ENCODE measurements at regions not wholly inside any gene's neighbourhood (a gene's known extent, or its start where the extent isn't known, plus 50 kb on each side); places are given as distances from the start of the nearest gene placed in this dataset.

DNA sequence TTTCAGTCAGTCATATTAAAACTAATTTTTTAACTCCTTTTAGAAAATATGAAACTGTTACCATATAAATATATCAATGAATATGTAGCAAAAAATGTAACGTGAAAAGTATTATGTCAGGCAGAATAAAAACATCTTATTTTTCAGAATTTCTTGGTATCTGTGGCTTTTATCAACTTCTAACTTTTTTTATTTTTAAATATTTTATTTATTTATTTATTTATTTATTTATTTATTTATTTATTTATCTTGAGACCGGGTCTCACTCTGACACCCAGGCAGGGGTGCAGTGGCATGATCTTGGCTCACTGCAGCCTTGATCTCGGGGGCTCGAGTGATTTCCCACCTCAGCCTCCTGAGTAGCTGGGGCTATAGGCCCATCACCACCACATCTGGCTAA lies 87.6 kb downstream of the C21orf91 start:
- DNase-seq: no peak
- WGBS, 3 donors: 90 to 94% (median 91%) methylated on average over 4 of the region's 4 CpGs
- no peak overlapping the region for H3K27ac ChIP-seq
- TF ChIP-seq, protein P1, sequence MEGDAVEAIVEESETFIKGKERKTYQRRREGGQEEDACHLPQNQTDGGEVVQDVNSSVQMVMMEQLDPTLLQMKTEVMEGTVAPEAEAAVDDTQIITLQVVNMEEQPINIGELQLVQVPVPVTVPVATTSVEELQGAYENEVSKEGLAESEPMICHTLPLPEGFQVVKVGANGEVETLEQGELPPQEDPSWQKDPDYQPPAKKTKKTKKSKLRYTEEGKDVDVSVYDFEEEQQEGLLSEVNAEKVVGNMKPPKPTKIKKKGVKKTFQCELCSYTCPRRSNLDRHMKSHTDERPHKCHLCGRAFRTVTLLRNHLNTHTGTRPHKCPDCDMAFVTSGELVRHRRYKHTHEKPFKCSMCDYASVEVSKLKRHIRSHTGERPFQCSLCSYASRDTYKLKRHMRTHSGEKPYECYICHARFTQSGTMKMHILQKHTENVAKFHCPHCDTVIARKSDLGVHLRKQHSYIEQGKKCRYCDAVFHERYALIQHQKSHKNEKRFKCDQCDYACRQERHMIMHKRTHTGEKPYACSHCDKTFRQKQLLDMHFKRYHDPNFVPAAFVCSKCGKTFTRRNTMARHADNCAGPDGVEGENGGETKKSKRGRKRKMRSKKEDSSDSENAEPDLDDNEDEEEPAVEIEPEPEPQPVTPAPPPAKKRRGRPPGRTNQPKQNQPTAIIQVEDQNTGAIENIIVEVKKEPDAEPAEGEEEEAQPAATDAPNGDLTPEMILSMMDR (IDR thresholded peaks at IDR 0.05): no peak
- H3K4me3 ChIP-seq: no peak overlapping the region
- H3K4me1 ChIP-seq (ENCODE audit: insufficient read depth): no peaks in the 10 kb centered on the region
- intact Hi-C loops (cut with DNase I): no loop called here
- H3K9me3 ChIP-seq: no peaks in the 10 kb centered on the region
- no peaks in the 10 kb centered on the region for H3K27me3 ChIP-seq
- H3K36me3 ChIP-seq: no peaks in the 10 kb centered on the region

DNA sequence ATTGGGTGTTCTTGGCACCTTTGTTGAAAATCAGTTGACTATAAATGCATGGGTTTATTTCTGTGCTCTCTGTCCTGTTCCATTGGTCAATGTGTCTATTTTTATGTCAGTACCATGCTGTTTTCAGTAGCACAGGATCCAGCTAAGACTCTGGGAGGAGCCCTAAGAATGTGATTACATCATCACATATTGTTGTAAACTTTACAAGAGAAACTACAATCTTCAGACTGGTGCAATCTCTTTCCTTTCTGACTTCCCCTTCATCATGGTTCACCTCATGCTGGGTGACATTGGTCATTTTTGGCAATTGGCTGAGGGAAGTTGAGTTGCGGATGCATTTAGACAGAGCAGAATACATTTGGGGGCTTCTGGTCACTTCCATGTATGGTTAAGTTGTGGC lies 88.4 kb downstream of the C21orf91 start:
- H3K9me3 ChIP-seq: no peaks in the 10 kb centered on the region
- no peak for TF ChIP-seq EP300 (IDR thresholded peaks at IDR 0.05)
- TF ChIP-seq, protein P1 (IDR thresholded peaks at IDR 0.05): no peak
- no peak for TF ChIP-seq POLR2A (IDR thresholded peaks at IDR 0.05)
- WGBS, 3 donors: 73 to 93% (median 87%) methylated on average over 1 of the region's 1 CpG

DNA sequence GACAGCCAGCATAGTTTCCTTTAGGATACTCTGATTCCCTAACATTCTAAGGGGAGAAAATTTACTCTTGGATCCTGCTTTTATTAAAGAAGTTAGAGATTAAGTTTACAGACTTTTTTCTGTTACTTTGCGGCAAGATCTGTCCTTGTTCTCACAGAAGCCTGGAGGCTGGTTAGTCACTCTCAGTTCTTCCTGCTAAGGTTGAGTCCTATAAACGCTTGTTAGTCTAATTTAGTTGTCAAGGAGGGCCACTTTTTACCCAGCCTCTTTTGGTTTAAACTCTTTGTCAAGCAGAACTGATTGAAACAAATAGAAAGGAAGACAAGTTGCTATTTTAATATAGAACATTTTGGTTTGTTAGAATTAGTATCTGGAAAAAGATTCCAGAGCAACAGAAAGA lies 89.7 kb downstream of the C21orf91 start:
- Histone ChIP-seq H3K27me3 (no peaks in the 10 kb centered on the region), H3K36me3 (no peaks in the 10 kb centered on the region), H3K9me3 (no peaks in the 10 kb centered on the region), H3K4me3 (no peak overlapping the region), H3K27ac (no peak overlapping the region), H3K4me1 (ENCODE audit: insufficient read depth) (no peaks in the 10 kb centered on the region)
- WGBS, 3 donors: 79 to 80% (median 80%) methylated on average over 2 of the region's 2 CpGs
- intact Hi-C loops (cut with DNase I): no loop called here
- DNase-seq: no peak
- TF ChIP-seq EP300 (IDR thresholded peaks at IDR 0.05) (no peak), POLR2A (IDR thresholded peaks at IDR 0.05) (no peak)
- TF ChIP-seq, protein P1 (IDR thresholded peaks at IDR 0.05): no peak

More for the DNA sequence above, 88.4 kb downstream of the C21orf91 start:
- no peaks in the 10 kb centered on the region for H3K27me3 ChIP-seq
- no peak for DNase-seq
- no peaks in the 10 kb centered on the region for H3K4me1 ChIP-seq (ENCODE audit: insufficient read depth)
- no peak overlapping the region for H3K27ac ChIP-seq
- no peaks in the 10 kb centered on the region for H3K36me3 ChIP-seq
- intact Hi-C loops (cut with DNase I): no loop called here
- H3K4me3 ChIP-seq: no peak overlapping the region

DNA sequence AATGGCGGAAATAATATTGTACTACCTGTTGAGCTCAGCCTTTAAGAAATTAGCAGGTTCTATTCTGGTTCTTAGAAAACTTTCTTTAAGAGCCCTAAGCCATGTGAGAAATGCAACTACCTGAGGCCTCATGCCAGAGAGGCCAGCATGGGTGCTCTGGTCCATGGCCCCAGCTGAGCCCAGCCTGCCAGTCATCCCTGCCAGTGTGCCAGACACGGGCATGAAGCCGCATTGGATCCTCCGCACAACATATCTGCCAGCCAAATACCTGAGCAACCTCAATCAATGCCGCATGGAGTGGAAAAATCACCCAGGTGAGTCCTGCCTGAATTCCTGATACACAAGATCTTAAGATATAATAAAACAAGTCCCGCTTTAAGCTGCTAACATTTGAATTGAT lies 91.8 kb downstream of the C21orf91 start:
- 84 to 93% (median 84%) methylated on average over 6 of the region's 6 CpGs for WGBS, 3 donors
- intact Hi-C loops (cut with DNase I): no loop called here

More for the DNA sequence above, 91.8 kb downstream of the C21orf91 start:
- no peaks in the 10 kb centered on the region for H3K4me1 ChIP-seq (ENCODE audit: insufficient read depth)
- H3K27me3 ChIP-seq: no peaks in the 10 kb centered on the region
- H3K9me3 ChIP-seq: no peaks in the 10 kb centered on the region
- DNase-seq: no peak
- no peak overlapping the region for H3K27ac ChIP-seq
- TF ChIP-seq EP300 (IDR thresholded peaks at IDR 0.05) (no peak), POLR2A (IDR thresholded peaks at IDR 0.05) (no peak)
- TF ChIP-seq, protein P1 (IDR thresholded peaks at IDR 0.05): no peak
- no peak overlapping the region for H3K4me3 ChIP-seq
- H3K36me3 ChIP-seq: no peaks in the 10 kb centered on the region

Measured in ovary (tissue), 7 donors.